NCI-H1930 (cell line): ENCODE measurements at regions not wholly inside any gene's neighbourhood (a gene's known extent, or its start where the extent isn't known, plus 50 kb on each side); places are given as distances from the start of the nearest gene placed in this dataset.

Experiments
- DNase-seq, 2 experiments: peaks; one replicate each; lab custom pipeline; 2025; lab: John Stamatoyannopoulos, UW

GRCh38 chr4:161225327-161225726, 938.5 kb downstream of the FSTL5 start:
- DNase-seq, result no peak

GRCh38 chr4:161222889-161223288, 940.9 kb downstream of the FSTL5 start:
- DNase-seq, result no peak

- peak; percentile 38 to 66 for DNase-seq
Observed at GRCh38 chr4:161208564-161208963, 955.2 kb downstream of the FSTL5 start.

- no peak for DNase-seq
Observed at GRCh38 chr4:161206528-161207080, 957.2 kb downstream of the FSTL5 start.

- no peak for DNase-seq
Observed at GRCh38 chr4:161203865-161204264, 959.9 kb downstream of the FSTL5 start.

- no peak for DNase-seq
Observed at GRCh38 chr4:161197912-161198311, 965.9 kb downstream of the FSTL5 start.

- DNase-seq, result no peak
Observed at GRCh38 chr4:161197474-161197873, 966.3 kb downstream of the FSTL5 start.

- no peak for DNase-seq
Observed at GRCh38 chr4:161189286-161190134, 974.3 kb downstream of the FSTL5 start.

GRCh38 chr4:161188578-161188977, 975.2 kb downstream of the FSTL5 start:
- DNase-seq, result no peak

GRCh38 chr4:161187569-161187968, 976.2 kb downstream of the FSTL5 start:
- no peak for DNase-seq

GRCh38 chr4:161186750-161187149, 977.0 kb downstream of the FSTL5 start:
- DNase-seq, result no peak

- no peak for DNase-seq
Observed at GRCh38 chr4:161186012-161186411, 977.8 kb downstream of the FSTL5 start.

- no peak for DNase-seq
Observed at GRCh38 chr4:161183729-161184128, 980.1 kb downstream of the FSTL5 start.

- DNase-seq, result no peak
Observed at GRCh38 chr4:161182913-161183312, 980.9 kb downstream of the FSTL5 start.

- DNase-seq, result no peak
Observed at GRCh38 chr4:161178310-161178709, 985.5 kb downstream of the FSTL5 start.

GRCh38 chr4:161172396-161173026, 991.3 kb downstream of the FSTL5 start:
- DNase-seq, result no peak

GRCh38 chr4:161167539-161167938, 996.3 kb downstream of the FSTL5 start:
- DNase-seq, result no peak

GRCh38 chr4:161160718-161161117, 1003.1 kb downstream of the FSTL5 start:
- DNase-seq, result no peak

- no peak for DNase-seq
Observed at GRCh38 chr4:161148051-161148450, 1015.7 kb downstream of the FSTL5 start.

GRCh38 chr4:161143375-161143774, 1020.4 kb downstream of the FSTL5 start:
- no peak for DNase-seq

- no peak for DNase-seq
Observed at GRCh38 chr4:161134795-161135194, 1029.0 kb downstream of the FSTL5 start.

- DNase-seq, result no peak
Observed at GRCh38 chr4:161133586-161134276, 1030.1 kb downstream of the FSTL5 start.
